ENCODE measurements at regions not wholly inside any gene's neighbourhood (a gene's known extent, or its start where the extent isn't known, plus 50 kb on each side); places are given as distances from the start of the nearest gene placed in this dataset.

- no peak for DNase-seq
Observed at GRCh38 chr13:32914686-32915085, 101.5 kb upstream of the KL start.

- no peak for DNase-seq
Observed at GRCh38 chr13:32917504-32917903, 98.7 kb upstream of the KL start.

GRCh38 chr13:32923725-32924124, 92.5 kb upstream of the KL start:
- DNase-seq: no peak

- DNase-seq: no peak
Observed at GRCh38 chr13:32924886-32925285, 91.3 kb upstream of the KL start.

GRCh38 chr13:32925506-32925905, 90.7 kb upstream of the KL start:
- DNase-seq: no peak

GRCh38 chr13:32932376-32932775, 83.8 kb upstream of the KL start:
- DNase-seq: no peak

- DNase-seq: no peak
Observed at GRCh38 chr13:32936716-32937115, 79.5 kb upstream of the KL start.

GRCh38 chr13:32938314-32938713, 77.9 kb upstream of the KL start:
- DNase-seq: no peak

- DNase-seq: no peak
Observed at GRCh38 chr13:32938907-32939306, 77.3 kb upstream of the KL start.

- DNase-seq: no peak
Observed at GRCh38 chr13:32940601-32941000, 75.6 kb upstream of the KL start.

GRCh38 chr13:32941368-32941767, 74.9 kb upstream of the KL start:
- no peak for DNase-seq

- DNase-seq: no peak
Observed at GRCh38 chr13:32946558-32946957, 69.7 kb upstream of the KL start.

- no peak for DNase-seq
Observed at GRCh38 chr13:32947411-32948276, 68.6 kb upstream of the KL start.

GRCh38 chr13:32949820-32950219, 66.4 kb upstream of the KL start:
- DNase-seq: no peak

- no peak for DNase-seq
Observed at GRCh38 chr13:32951580-32951979, 64.6 kb upstream of the KL start.

GRCh38 chr13:32955881-32956594, 60.2 kb upstream of the KL start:
- no peak for DNase-seq

GRCh38 chr13:32956595-32956933, 59.7 kb upstream of the KL start:
- DNase-seq: no peak

- no peak for DNase-seq
Observed at GRCh38 chr13:32960626-32961025, 55.6 kb upstream of the KL start.

GRCh38 chr13:32961724-32962123, 54.5 kb upstream of the KL start:
- DNase-seq: no peak

- DNase-seq: no peak
Observed at GRCh38 chr13:32962342-32962741, 53.9 kb upstream of the KL start.

GRCh38 chr13:32964987-32965386, 51.2 kb upstream of the KL start:
- DNase-seq: no peak

All from NCI-H526 treated with DMSO at 0.1 percent for 48 hours (cell line).